ENCODE measurements at regions not wholly inside any gene's neighbourhood (a gene's known extent, or its start where the extent isn't known, plus 50 kb on each side); places are given as distances from the start of the nearest gene placed in this dataset.
"Not testable (repeated sequence)": the region's sequence is repeated elsewhere in the genome, so short reads cannot be mapped to it uniquely, and the experiment has no call there.

DNA sequence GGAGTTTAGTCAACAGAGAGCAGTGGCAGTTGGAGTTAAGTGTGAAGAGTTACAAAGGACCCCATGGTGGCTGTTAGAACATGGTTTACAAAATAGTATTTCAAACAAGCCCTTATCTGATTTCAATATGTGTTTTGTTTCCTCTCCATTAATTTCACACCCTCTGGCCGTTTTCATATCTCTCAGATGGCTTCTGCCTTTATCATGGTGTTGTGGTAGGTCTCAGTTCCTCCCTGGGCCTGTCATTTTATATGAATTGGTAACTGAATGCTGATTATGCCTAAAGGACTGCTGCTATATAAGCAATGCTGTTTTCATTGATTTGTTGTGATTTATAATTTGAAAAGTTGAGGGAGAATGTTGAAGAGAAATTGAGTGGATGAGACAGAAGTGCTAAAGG lies 686.7 kb downstream of the NYAP2 start:
- Histone ChIP-seq H3K27ac (ENCODE audit: low read depth in 1 of 2, low read length in 2 of 2) (no peak overlapping the region), H3K27me3 (ENCODE audit: control insufficient read depth in 1 of 2, insufficient read depth in 2 of 2, low read length in 1 of 2) (no peaks in the 10 kb centered on the region), H3K36me3 (ENCODE audit: control insufficient read depth in 1 of 2, insufficient read depth in 2 of 2, low read length in 1 of 2) (no peaks in the 10 kb centered on the region), H3K4me1 (ENCODE audit: control insufficient read depth in 1 of 2, insufficient read depth in 2 of 2, low read length in 2 of 2) (no peaks in the 10 kb centered on the region), H3K9me3 (ENCODE audit: control insufficient read depth, low read length) (no peaks in the 10 kb centered on the region), H3K4me3 (ENCODE audit: low read length in 2 of 2) (no peak overlapping the region)
- DNase-seq, result no peak
- intact Hi-C loops (cut with DNase I), result no loop called here
- ATAC-seq (ENCODE audit: low FRiP score), result no peak
- WGBS, 2 donors, result 53 to 69% methylated on average over 1 of the region's 1 CpG

DNA sequence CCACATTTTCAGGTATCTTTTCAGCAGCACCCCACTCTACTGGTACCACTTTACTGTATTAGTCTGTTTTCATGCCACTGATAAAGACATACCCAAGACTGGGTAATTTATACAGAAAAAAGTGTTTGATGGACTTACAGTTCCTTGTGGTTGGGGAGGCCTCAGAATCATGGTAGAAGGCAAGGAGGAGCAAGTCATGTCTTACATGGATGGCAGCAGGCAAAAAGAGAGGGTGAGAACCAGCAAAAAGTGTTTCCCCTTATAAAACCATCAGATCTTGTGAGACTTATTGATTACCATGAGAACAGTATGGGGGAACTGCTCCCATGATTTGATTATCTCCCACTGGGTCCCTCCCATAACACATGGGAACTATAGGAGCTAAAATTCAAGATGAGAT lies 685.9 kb downstream of the NYAP2 start:
- H3K4me1 ChIP-seq (ENCODE audit: control insufficient read depth in 1 of 2, insufficient read depth in 2 of 2, low read length in 2 of 2); H3K27ac ChIP-seq (ENCODE audit: low read depth in 1 of 2, low read length in 2 of 2); ATAC-seq (ENCODE audit: low FRiP score); H3K36me3 ChIP-seq (ENCODE audit: control insufficient read depth in 1 of 2, insufficient read depth in 2 of 2, low read length in 1 of 2); H3K4me3 ChIP-seq (ENCODE audit: low read length in 2 of 2); H3K27me3 ChIP-seq (ENCODE audit: control insufficient read depth in 1 of 2, insufficient read depth in 2 of 2, low read length in 1 of 2); H3K9me3 ChIP-seq (ENCODE audit: control insufficient read depth, low read length); DNase-seq; intact Hi-C loops (cut with DNase I): not testable (repeated sequence)

GRCh38 chr2:226080334-226080733 lies 680.8 kb downstream of the NYAP2 start:
- intact Hi-C loops (cut with DNase I), result no loop called here
- Histone ChIP-seq H3K4me1 (ENCODE audit: control insufficient read depth in 1 of 2, insufficient read depth in 2 of 2, low read length in 2 of 2) (no peaks in the 10 kb centered on the region), H3K27me3 (ENCODE audit: control insufficient read depth in 1 of 2, insufficient read depth in 2 of 2, low read length in 1 of 2) (no peaks in the 10 kb centered on the region), H3K4me3 (ENCODE audit: low read length in 2 of 2) (no peak overlapping the region), H3K36me3 (ENCODE audit: control insufficient read depth in 1 of 2, insufficient read depth in 2 of 2, low read length in 1 of 2) (no peaks in the 10 kb centered on the region), H3K9me3 (ENCODE audit: control insufficient read depth, low read length) (no peaks in the 10 kb centered on the region), H3K27ac (ENCODE audit: low read depth in 1 of 2, low read length in 2 of 2) (no peak overlapping the region)
- DNase-seq (no peak), ATAC-seq (ENCODE audit: low FRiP score) (no peak)

- DNase-seq (no peak), ATAC-seq (ENCODE audit: low FRiP score) (no peak)
- no peaks in the 10 kb centered on the region for H3K36me3 ChIP-seq (ENCODE audit: control insufficient read depth in 1 of 2, insufficient read depth in 2 of 2, low read length in 1 of 2)
- H3K4me1 ChIP-seq (ENCODE audit: control insufficient read depth in 1 of 2, insufficient read depth in 2 of 2, low read length in 2 of 2), result no peaks in the 10 kb centered on the region
- H3K4me3 ChIP-seq (ENCODE audit: low read length in 2 of 2), result no peak overlapping the region
- H3K9me3 ChIP-seq (ENCODE audit: control insufficient read depth, low read length), result no peaks in the 10 kb centered on the region
- no peak overlapping the region for H3K27ac ChIP-seq (ENCODE audit: low read depth in 1 of 2, low read length in 2 of 2)
- intact Hi-C loops (cut with DNase I), result no loop called here
- H3K27me3 ChIP-seq (ENCODE audit: control insufficient read depth in 1 of 2, insufficient read depth in 2 of 2, low read length in 1 of 2), result no peaks in the 10 kb centered on the region
Observed at GRCh38 chr2:226079671-226080181, 680.2 kb downstream of the NYAP2 start.

DNA sequence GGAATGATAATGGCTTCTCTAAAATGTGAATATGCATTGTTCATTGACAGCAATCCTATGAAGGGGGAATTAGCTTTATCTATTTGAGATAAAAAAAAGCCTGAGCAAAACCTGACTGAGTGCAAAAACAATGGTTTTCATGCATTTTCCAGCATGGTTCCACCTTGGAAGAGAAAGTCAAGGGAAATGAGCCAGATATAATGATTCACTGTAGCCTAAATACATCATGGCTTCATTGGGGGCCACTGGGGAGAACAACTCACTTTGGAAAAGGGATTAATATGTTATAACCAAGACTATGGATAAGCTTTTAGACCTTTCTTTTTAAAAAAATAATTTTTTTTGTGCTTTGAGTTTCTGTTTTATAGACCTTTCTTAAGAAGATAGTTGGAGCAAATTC lies 679.7 kb downstream of the NYAP2 start:
- intact Hi-C loops (cut with DNase I), result no loop called here
- no peaks in the 10 kb centered on the region for H3K27me3 ChIP-seq (ENCODE audit: control insufficient read depth in 1 of 2, insufficient read depth in 2 of 2, low read length in 1 of 2)

GRCh38 chr2:226078666-226079065 lies 679.2 kb downstream of the NYAP2 start:
- intact Hi-C loops (cut with DNase I), result no loop called here
- no peaks in the 10 kb centered on the region for H3K27me3 ChIP-seq (ENCODE audit: control insufficient read depth in 1 of 2, insufficient read depth in 2 of 2, low read length in 1 of 2)

More for the DNA sequence above, 679.7 kb downstream of the NYAP2 start:
- Histone ChIP-seq H3K36me3 (ENCODE audit: control insufficient read depth in 1 of 2, insufficient read depth in 2 of 2, low read length in 1 of 2) (no peaks in the 10 kb centered on the region), H3K4me1 (ENCODE audit: control insufficient read depth in 1 of 2, insufficient read depth in 2 of 2, low read length in 2 of 2) (no peaks in the 10 kb centered on the region), H3K4me3 (ENCODE audit: low read length in 2 of 2) (no peak overlapping the region), H3K9me3 (ENCODE audit: control insufficient read depth, low read length) (no peaks in the 10 kb centered on the region), H3K27ac (ENCODE audit: low read depth in 1 of 2, low read length in 2 of 2) (no peak overlapping the region)
- DNase-seq (no peak), ATAC-seq (ENCODE audit: low FRiP score) (no peak)

DNA sequence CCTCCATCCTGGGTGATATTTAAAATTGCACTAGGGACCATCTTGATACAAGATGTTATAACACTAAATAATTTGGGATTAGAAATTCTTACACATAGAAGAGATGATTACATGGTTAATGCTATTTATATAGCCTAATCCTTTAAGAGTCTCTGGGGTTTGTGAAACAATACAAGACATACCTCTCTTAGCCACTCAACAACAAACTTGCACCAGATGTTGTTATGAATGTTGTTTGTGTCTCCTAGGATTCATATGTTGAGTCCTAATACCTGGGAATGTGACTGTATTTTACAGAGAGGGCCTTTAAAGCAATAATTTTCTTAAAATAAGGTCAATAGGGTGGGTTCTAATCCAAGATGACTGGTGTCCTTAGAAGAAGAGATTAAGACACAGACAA lies 678.3 kb downstream of the NYAP2 start:
- DNase-seq (no peak), ATAC-seq (ENCODE audit: low FRiP score) (no peak)
- no peak overlapping the region for H3K4me3 ChIP-seq (ENCODE audit: low read length in 2 of 2)
- no peaks in the 10 kb centered on the region for H3K9me3 ChIP-seq (ENCODE audit: control insufficient read depth, low read length)
- H3K27ac ChIP-seq (ENCODE audit: low read depth in 1 of 2, low read length in 2 of 2), result no peak overlapping the region
- H3K4me1 ChIP-seq (ENCODE audit: control insufficient read depth in 1 of 2, insufficient read depth in 2 of 2, low read length in 2 of 2), result no peaks in the 10 kb centered on the region
- no peaks in the 10 kb centered on the region for H3K27me3 ChIP-seq (ENCODE audit: control insufficient read depth in 1 of 2, insufficient read depth in 2 of 2, low read length in 1 of 2)
- no peaks in the 10 kb centered on the region for H3K36me3 ChIP-seq (ENCODE audit: control insufficient read depth in 1 of 2, insufficient read depth in 2 of 2, low read length in 1 of 2)
- intact Hi-C loops (cut with DNase I), result no loop called here

More at GRCh38 chr2:226078666-226079065, 679.2 kb downstream of the NYAP2 start:
- Histone ChIP-seq H3K27ac (ENCODE audit: low read depth in 1 of 2, low read length in 2 of 2) (no peak overlapping the region), H3K4me1 (ENCODE audit: control insufficient read depth in 1 of 2, insufficient read depth in 2 of 2, low read length in 2 of 2) (no peaks in the 10 kb centered on the region), H3K36me3 (ENCODE audit: control insufficient read depth in 1 of 2, insufficient read depth in 2 of 2, low read length in 1 of 2) (no peaks in the 10 kb centered on the region), H3K4me3 (ENCODE audit: low read length in 2 of 2) (no peak overlapping the region), H3K9me3 (ENCODE audit: control insufficient read depth, low read length) (no peaks in the 10 kb centered on the region)
- ATAC-seq (ENCODE audit: low FRiP score), result no peak
- DNase-seq, result no peak

GRCh38 chr2:226077031-226077430 lies 677.5 kb downstream of the NYAP2 start:
- Histone ChIP-seq H3K9me3 (ENCODE audit: control insufficient read depth, low read length) (no peaks in the 10 kb centered on the region), H3K36me3 (ENCODE audit: control insufficient read depth in 1 of 2, insufficient read depth in 2 of 2, low read length in 1 of 2) (no peaks in the 10 kb centered on the region), H3K27ac (ENCODE audit: low read depth in 1 of 2, low read length in 2 of 2) (no peak overlapping the region), H3K4me3 (ENCODE audit: low read length in 2 of 2) (no peak overlapping the region), H3K27me3 (ENCODE audit: control insufficient read depth in 1 of 2, insufficient read depth in 2 of 2, low read length in 1 of 2) (no peaks in the 10 kb centered on the region), H3K4me1 (ENCODE audit: control insufficient read depth in 1 of 2, insufficient read depth in 2 of 2, low read length in 2 of 2) (no peaks in the 10 kb centered on the region)
- ATAC-seq (ENCODE audit: low FRiP score), result no peak
- intact Hi-C loops (cut with DNase I), result no loop called here
- DNase-seq, result no peak

DNA sequence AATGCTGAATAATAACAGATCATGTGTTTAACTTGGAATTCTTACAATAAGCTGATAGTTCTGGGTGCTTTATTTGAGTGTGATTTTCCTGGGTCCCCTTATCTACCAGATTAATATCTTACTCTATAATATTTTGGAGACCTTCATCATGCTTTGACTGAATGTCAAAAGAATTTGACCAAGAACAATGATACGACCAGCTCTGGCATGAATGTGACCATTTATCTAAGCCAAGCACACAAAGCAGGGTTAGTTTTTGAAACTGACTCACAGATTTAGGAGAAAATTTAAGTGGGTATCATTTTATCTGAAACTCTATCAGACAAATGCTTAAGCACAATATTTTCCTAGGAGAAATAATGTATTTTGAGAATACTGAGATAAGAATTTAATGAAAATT lies 677.0 kb downstream of the NYAP2 start:
- DNase-seq, result no peak
- Histone ChIP-seq H3K36me3 (ENCODE audit: control insufficient read depth in 1 of 2, insufficient read depth in 2 of 2, low read length in 1 of 2) (no peaks in the 10 kb centered on the region), H3K27me3 (ENCODE audit: control insufficient read depth in 1 of 2, insufficient read depth in 2 of 2, low read length in 1 of 2) (no peaks in the 10 kb centered on the region), H3K4me1 (ENCODE audit: control insufficient read depth in 1 of 2, insufficient read depth in 2 of 2, low read length in 2 of 2) (no peaks in the 10 kb centered on the region), H3K9me3 (ENCODE audit: control insufficient read depth, low read length) (no peaks in the 10 kb centered on the region), H3K27ac (ENCODE audit: low read depth in 1 of 2, low read length in 2 of 2) (no peak overlapping the region), H3K4me3 (ENCODE audit: low read length in 2 of 2) (no peak overlapping the region)
- WGBS, 2 donors, result 9 to 10% methylated on average over 1 of the region's 1 CpG
- no peak for ATAC-seq (ENCODE audit: low FRiP score)
- intact Hi-C loops (cut with DNase I), result no loop called here

- ATAC-seq (ENCODE audit: low FRiP score), result no peak
- intact Hi-C loops (cut with DNase I), result no loop called here
Observed at GRCh38 chr2:226074391-226074790, 674.9 kb downstream of the NYAP2 start.

More at GRCh38 chr2:226074391-226074790, 674.9 kb downstream of the NYAP2 start:
- Histone ChIP-seq H3K4me3 (ENCODE audit: low read length in 2 of 2) (no peak overlapping the region), H3K4me1 (ENCODE audit: control insufficient read depth in 1 of 2, insufficient read depth in 2 of 2, low read length in 2 of 2) (no peaks in the 10 kb centered on the region), H3K27me3 (ENCODE audit: control insufficient read depth in 1 of 2, insufficient read depth in 2 of 2, low read length in 1 of 2) (no peaks in the 10 kb centered on the region), H3K36me3 (ENCODE audit: control insufficient read depth in 1 of 2, insufficient read depth in 2 of 2, low read length in 1 of 2) (no peaks in the 10 kb centered on the region), H3K9me3 (ENCODE audit: control insufficient read depth, low read length) (no peaks in the 10 kb centered on the region), H3K27ac (ENCODE audit: low read depth in 1 of 2, low read length in 2 of 2) (peak overlapping the region in 1 of 2 donors; percentile 12)
- DNase-seq, result no peak
- 79 to 84% methylated on average over 5 of the region's 5 CpGs for WGBS, 2 donors
